NAMALWA (cell line): ENCODE measurements at regions not wholly inside any gene's neighbourhood (a gene's known extent, or its start where the extent isn't known, plus 50 kb on each side); places are given as distances from the start of the nearest gene placed in this dataset.

ENCODE experiments used
- DNase-seq: peaks from one replicate; pipeline ENCODE4 v3.0.0-alpha.2; 2015; ENCODE audit warnings: low spot score

DNA sequence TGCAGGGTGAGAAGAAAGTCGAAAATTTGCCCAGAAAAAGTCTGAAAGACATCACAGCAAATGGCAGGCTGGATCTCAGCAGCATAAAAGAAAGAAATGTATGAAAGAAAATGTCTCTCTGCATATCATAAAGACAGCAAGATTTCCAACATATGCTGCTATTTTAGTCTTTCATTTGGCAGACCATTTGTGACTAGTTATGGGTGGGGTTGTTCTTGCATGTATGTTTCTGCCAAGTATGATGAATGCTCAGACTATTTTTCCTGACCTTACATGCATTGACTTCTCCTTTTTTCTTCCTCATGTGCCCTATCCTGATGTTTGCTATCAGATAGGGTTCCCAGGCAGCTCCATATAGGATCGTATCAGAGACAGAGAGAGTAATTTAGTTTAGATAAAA lies 58.5 kb upstream of the PARD3B start:
- no peak for DNase-seq

DNA sequence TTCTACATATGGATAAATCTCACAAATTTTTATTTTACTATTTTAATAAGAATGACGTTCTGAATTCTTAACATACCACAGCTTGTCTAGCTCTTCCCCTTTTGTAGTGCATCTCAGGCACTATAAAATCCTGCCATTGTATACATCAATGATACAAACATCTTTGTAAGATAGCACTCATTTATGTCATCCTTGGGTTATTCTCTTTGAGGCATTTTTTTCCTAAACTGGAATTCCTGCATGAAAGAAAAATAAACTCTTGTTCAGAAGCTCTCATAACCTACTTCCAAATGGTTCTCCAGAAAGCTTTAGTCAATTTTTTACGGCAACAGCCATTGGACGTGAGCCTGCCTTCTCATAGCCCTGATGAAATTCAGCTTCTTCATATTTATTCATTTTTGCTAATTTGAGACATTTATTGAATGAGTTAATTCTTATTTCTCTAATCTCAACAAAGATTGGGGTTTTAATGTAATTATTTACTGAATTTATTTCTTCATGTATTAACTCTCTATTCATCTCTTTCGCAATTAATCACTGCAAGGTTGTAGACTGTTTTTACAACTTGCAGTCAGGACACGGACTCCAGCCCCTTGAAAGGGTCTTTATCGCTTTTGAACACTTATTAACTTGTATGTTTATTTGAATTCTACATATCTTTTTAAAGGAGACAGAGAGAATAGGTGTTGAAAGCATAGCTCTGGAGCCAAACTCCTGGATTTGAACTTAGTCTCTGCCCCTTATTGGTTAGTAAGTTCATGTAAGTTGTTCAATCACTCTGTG lies 57.6 kb upstream of the PARD3B start:
- no peak for DNase-seq

DNA sequence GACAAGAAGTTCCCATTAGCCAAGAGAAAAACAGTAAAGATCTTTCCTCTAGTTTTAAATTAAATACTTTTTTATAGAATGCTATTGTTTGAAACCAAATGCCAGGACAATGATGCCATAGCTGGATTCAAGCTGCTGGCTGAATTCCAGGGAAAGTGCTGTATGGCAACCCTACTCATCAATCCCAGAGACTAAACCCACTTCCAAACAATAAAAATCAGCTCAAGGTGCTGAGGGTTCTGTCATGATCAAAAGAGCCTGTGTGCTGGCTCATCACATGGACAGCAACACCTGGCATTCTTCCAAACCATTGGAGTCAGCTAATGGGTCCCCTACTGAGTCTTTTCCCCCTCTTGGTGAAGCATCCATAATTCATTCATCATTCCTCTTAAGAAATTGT lies 53.7 kb upstream of the PARD3B start:
- DNase-seq, result no peak

DNA sequence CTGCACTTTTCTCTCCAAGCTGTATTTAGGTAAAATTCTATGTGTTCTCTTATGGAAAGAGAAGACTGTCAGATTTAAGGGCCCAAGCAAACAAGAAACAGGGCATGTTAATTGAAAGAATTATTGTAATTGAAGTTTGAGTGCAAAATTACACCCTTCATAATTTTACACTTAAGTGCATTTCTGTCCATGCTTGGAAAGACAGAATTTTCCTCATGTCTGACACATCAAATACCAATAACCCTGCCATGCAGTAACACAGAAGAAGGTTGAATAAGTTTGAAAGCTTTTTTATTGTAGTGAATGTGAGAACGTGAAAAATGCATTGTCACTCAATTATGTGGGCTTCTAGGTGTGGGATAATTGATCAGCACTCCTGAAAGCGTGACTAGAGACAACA lies 52.9 kb upstream of the PARD3B start:
- DNase-seq, result no peak

DNA sequence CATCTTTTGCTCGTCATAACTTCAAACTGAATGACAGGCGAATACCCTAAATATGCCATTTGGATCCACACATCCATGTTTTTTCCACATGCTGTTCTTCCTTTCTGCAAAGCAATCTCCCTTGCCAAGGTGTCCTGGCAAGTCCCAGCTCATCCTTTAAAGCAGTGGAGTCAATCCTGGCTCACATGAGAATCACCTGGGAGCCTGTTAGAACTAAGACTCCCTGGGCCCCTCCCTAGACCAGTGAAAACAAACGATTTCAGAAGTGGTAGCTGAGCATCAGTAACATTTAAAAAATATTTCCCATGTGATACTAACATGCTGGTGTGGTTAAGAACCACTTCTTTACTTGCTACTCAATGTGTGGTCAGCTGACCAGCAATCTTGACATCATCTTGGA lies 50.6 kb upstream of the PARD3B start:
- no peak for DNase-seq

DNA sequence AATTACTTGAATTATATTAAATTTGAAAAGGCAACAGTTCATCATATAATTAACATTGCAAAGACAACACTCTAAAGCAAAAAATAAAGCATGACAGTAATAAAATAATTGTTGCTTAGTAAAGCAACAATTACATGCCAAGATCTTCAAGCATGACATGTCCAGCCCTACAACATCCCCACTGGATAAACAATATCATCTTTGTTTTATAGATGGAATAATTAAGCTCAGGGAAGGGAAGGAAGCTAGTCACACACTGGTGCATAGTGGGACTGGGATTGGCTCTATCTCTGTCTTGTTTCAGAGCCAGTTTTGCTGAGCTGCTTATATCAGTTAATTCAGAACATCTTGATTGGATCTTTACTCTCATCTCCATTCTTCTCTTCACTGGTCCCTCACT lies 49.9 kb upstream of the PARD3B start:
- DNase-seq, result no peak
